SH-SY5Y (cell line): ENCODE measurements at regions not wholly inside any gene's neighbourhood (a gene's known extent, or its start where the extent isn't known, plus 50 kb on each side); places are given as distances from the start of the nearest gene placed in this dataset.

Source experiments
- GATA2 ChIP-seq: IDR thresholded peaks from 2 replicates; pipeline ENCODE4 v1.6.1; 2011; ENCODE audit warnings: mild to moderate bottlenecking, low read depth, low read length
- GATA3 ChIP-seq: IDR thresholded peaks from 2 replicates; pipeline ENCODE4 v1.6.1; 2011; ENCODE audit warnings: low read depth, mild to moderate bottlenecking, low read length, moderate library complexity

GRCh38 chr3:116591236-116591635, 118.3 kb upstream of the TUSC7 start:
- TF ChIP-seq GATA2 = no peak
- no peak for TF ChIP-seq GATA3
